CD4-positive, alpha-beta T cell treated with Interleukin-15 for 4 hours (primary cell): ENCODE measurements at regions not wholly inside any gene's neighbourhood (a gene's known extent, or its start where the extent isn't known, plus 50 kb on each side); places are given as distances from the start of the nearest gene placed in this dataset.
"Not testable (repeated sequence)": the region's sequence is repeated elsewhere in the genome, so short reads cannot be mapped to it uniquely, and the experiment has no call there.

ENCODE experiments used
- DNase-seq: peaks from one replicate; pipeline ENCODE4 v3.0.0-alpha.2; 2020; ENCODE audit warnings: low spot score

GRCh38 chr9:87049929-87050608 is 102.8 kb upstream of the GAS1 start:
- not testable (repeated sequence) for DNase-seq

- no peak for DNase-seq
Measured at GRCh38 chr9:87054999-87055686, 107.8 kb upstream of the GAS1 start.

GRCh38 chr9:87059772-87060171 is 112.5 kb upstream of the GAS1 start:
- no peak for DNase-seq

- DNase-seq = no peak
Measured at GRCh38 chr9:87062746-87063145, 115.4 kb upstream of the GAS1 start.

GRCh38 chr9:87063246-87063645 is 115.9 kb upstream of the GAS1 start:
- DNase-seq = no peak

GRCh38 chr9:87063871-87064270 is 116.6 kb upstream of the GAS1 start:
- DNase-seq = no peak

- DNase-seq = no peak
Measured at GRCh38 chr9:87064311-87064710, 117.0 kb upstream of the GAS1 start.

- no peak for DNase-seq
Measured at GRCh38 chr9:87065981-87066380, 118.7 kb upstream of the GAS1 start.

GRCh38 chr9:87067426-87067825 is 120.1 kb upstream of the GAS1 start:
- no peak for DNase-seq

GRCh38 chr9:87068177-87068840 is 121.0 kb upstream of the GAS1 start:
- DNase-seq = no peak

- no peak for DNase-seq
Measured at GRCh38 chr9:87069690-87070089, 122.4 kb upstream of the GAS1 start.

- DNase-seq = no peak
Measured at GRCh38 chr9:87070336-87070735, 123.0 kb upstream of the GAS1 start.

GRCh38 chr9:87071473-87071872 is 124.2 kb upstream of the GAS1 start:
- DNase-seq = no peak

GRCh38 chr9:87073692-87074091 is 126.4 kb upstream of the GAS1 start:
- DNase-seq = no peak

- DNase-seq = no peak
Measured at GRCh38 chr9:87075537-87075936, 128.2 kb upstream of the GAS1 start.

GRCh38 chr9:87076825-87077224 is 129.5 kb upstream of the GAS1 start:
- DNase-seq = no peak

GRCh38 chr9:87077986-87078385 is 130.7 kb upstream of the GAS1 start:
- no peak for DNase-seq

- no peak for DNase-seq
Measured at GRCh38 chr9:87080512-87081264, 133.4 kb upstream of the GAS1 start.

GRCh38 chr9:87081503-87081902 is 134.2 kb upstream of the GAS1 start:
- DNase-seq = no peak

GRCh38 chr9:87083986-87084385 is 136.7 kb upstream of the GAS1 start:
- DNase-seq = no peak

- DNase-seq = no peak
Measured at GRCh38 chr9:87084407-87084806, 137.1 kb upstream of the GAS1 start.

- DNase-seq = no peak
Measured at GRCh38 chr9:87085073-87085472, 137.8 kb upstream of the GAS1 start.

- no peak for DNase-seq
Measured at GRCh38 chr9:87085521-87085920, 138.2 kb upstream of the GAS1 start.
